Ecto neural progenitor cell (in vitro differentiated cells): ENCODE measurements at regions not wholly inside any gene's neighbourhood (a gene's known extent, or its start where the extent isn't known, plus 50 kb on each side); places are given as distances from the start of the nearest gene placed in this dataset.
"Not testable (repeated sequence)": the region's sequence is repeated elsewhere in the genome, so short reads cannot be mapped to it uniquely, and the experiment has no call there.

ENCODE experiments used
- DNase-seq: peaks from one replicate; pipeline ENCODE4 v3.0.0-alpha.2; 2018; ENCODE audit warnings: low spot score

DNA sequence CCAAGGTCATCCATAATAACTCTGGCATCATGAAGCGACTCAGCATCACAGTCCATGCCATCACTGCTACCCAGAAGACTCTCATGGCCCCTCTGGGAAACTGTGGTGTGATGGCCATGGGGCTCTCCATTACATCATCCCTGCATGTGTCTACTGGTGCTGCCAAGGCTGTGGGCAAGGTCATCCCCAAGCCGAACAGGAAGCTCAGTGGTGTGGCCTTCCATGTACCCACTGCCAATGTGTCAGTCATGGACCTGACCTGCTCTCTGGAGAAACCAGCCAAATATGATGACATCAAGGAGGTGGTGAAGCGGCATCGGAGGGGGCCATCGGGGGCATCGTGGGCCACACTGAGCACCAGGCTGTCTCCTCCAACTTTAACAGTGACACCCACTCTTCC lies 65.1 kb upstream of the ARHGAP29 start:
- no peak for DNase-seq

DNA sequence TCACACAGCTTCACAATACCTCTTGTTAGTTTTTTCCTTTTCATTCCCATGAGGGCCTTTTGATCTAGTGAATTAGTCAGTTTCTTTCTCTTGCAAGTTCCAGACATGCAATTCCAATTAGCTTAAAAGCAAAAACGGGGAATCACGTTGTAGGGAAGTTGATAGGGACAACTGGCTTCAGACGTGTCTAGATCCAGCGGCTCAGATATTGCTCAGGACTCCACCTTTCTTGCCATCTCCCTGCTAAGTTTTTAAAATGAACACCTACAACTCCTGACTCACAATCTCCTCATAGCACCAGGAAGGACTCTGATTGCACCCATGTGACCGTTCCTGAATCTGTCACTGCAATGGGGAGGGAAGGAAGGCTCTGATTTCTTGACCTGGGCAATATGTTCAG lies 63.8 kb upstream of the ARHGAP29 start:
- no peak for DNase-seq

DNA sequence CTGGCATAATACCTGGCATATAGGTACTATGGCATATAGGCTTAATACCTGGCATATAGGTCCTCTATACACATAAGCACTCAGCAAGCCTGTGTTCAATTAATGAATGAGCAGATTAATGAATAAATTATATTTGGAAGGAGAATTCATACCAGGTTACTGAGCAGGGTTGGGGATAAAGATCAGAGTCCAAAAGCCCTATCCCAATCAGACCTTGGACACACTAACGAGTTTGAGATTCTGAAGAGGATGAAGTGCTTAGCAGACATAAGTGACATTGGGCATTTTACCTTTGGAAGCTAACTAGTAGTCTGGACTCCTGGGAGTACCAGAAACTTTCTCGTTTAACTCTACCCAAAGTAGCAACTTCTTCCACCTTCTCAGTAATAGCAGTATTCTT lies 63.3 kb upstream of the ARHGAP29 start:
- no peak for DNase-seq

- DNase-seq: no peak
Observed at GRCh38 chr1:94299627-94300553, 62.5 kb upstream of the ARHGAP29 start.

GRCh38 chr1:94298861-94299260 lies 61.5 kb upstream of the ARHGAP29 start:
- no peak for DNase-seq

GRCh38 chr1:94296018-94296417 lies 58.6 kb upstream of the ARHGAP29 start:
- no peak for DNase-seq

DNA sequence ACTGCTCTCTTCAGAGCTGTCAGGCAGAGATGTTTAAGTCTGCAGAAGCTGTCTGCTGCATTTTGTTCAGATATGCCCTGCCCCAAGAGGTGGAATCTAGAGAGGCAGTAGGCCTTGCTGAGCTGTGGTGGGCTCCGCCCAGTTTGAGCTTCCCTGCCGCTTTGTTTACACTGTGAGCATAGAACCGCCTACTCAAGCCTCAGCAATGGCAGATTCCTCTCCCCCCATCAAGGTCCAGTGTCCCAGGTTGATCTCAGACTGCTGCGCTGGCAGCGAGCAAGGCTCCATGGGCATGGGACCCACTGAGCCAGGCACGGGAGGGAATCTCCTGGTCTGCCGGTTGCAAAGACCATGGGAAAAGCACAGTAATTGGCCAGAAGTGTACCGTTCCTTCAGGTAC lies 55.6 kb upstream of the ARHGAP29 start:
- not testable (repeated sequence) for DNase-seq

GRCh38 chr1:94289244-94289643 lies 51.9 kb upstream of the ARHGAP29 start:
- DNase-seq: not testable (repeated sequence)
